Esophagus (tissue), 2 donors: ENCODE measurements at regions not wholly inside any gene's neighbourhood (a gene's known extent, or its start where the extent isn't known, plus 50 kb on each side); places are given as distances from the start of the nearest gene placed in this dataset.
A peak's percentile ranks its signal among the peaks of the same experiment; 100 is the strongest.

Experiments
- H3K27ac ChIP-seq, 2 donors: one replicate each; pipeline ENCODE4 v1.5.1; 2013; ENCODE audit warnings: low read depth in 2 of 2, mild to moderate bottlenecking in 2 of 2, inconsistent platforms in 1 of 2, low read length in 1 of 2, moderate library complexity in 1 of 2
- H3K27me3 ChIP-seq, 2 donors: one replicate each; pipeline ENCODE4 v1.6.1; 2013; ENCODE audit warnings: low read length in 2 of 2, control low read depth in 1 of 2, mild to moderate bottlenecking in 1 of 2; ENCODE audit not compliant: insufficient read depth in 2 of 2, control insufficient read depth in 1 of 2
- H3K36me3 ChIP-seq, 2 donors: one replicate each; pipeline ENCODE4 v1.6.1; 2013; ENCODE audit warnings: low read length in 1 of 2; ENCODE audit not compliant: control insufficient read depth in 2 of 2, insufficient read depth in 2 of 2
- H3K4me1 ChIP-seq, 2 donors: one replicate each; pipeline ENCODE4 v1.6.1; 2013; ENCODE audit warnings: low read length in 1 of 2; ENCODE audit not compliant: control insufficient read depth in 2 of 2, insufficient read depth in 2 of 2
- H3K4me3 ChIP-seq, 2 donors: one replicate each; pipeline ENCODE4 v1.5.1; 2013; ENCODE audit warnings: low read length in 2 of 2, mild to moderate bottlenecking in 2 of 2, low read depth in 1 of 2, moderate library complexity in 1 of 2
- H3K9me3 ChIP-seq, 2 donors: one replicate each; pipeline ENCODE4 v1.6.1; 2013; ENCODE audit warnings: mild to moderate bottlenecking in 2 of 2, low read depth in 1 of 2, low read length in 1 of 2, moderate library complexity in 1 of 2; ENCODE audit not compliant: control insufficient read depth in 2 of 2, insufficient read depth in 1 of 2
- WGBS, 2 donors: extraction: QIAGEN DNeasy Blood & Tissue Kit; methylation state at CpG; one replicate each; pipeline ENCODE4 v1.1.7; 2013; 5-methylcytosine and 5-hydroxymethylcytosine counted together
- donor health status: healthy with polysubstance abuse.
- donor health status: Bipolar disorder and iron deficiency.

DNA sequence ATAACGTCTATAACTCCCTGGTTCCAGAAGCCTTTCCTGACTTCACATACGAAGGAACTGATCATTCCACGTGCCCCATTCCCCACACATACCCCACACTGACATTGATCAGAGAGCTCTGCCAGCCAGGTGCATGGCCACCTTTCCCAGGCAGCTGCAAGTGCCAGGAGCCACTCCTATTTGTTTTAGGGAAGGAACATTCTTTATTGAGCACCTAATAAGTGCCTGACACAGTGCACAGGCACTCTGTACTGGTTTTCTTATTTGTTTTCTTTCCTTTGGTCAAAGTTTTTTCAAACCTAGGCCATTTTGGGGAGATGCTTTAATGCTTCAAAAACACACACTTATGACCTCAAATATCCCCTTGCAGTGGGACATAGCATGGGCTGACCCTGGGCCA lies 50.0 kb downstream of the PITPNM2 start:
- Histone ChIP-seq H3K4me3 (no peak overlapping the region), H3K9me3 (no peaks in the 10 kb centered on the region), H3K4me1 (peaks cover 4 to 8% of the 10 kb centered on the region in 2 donors), H3K27ac (no peak overlapping the region), H3K27me3 (no peaks in the 10 kb centered on the region), H3K36me3 (peaks cover 0 to 2% of the 10 kb centered on the region in 2 donors)
- 87 to 89% methylated on average over 3 of the region's 3 CpGs for WGBS, 2 donors

DNA sequence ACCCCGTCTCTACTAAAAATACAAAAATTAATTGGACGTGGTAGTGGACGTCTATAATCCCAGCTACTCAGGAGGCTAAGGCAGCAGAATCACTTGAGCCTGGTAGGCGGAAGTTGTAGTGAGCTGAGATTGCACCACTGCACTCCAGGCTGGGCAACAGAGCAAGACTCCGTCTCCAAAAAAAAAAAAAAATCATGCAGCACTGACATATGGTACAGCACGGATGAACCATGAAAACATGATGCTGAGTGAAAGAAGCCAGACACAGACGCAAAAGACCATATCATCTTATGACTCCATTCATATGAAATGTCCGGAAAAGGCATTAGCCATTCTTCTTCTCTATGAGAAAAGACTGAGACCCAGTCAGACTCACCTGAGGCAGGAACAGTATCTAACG lies 50.4 kb downstream of the PITPNM2 start:
- Histone ChIP-seq H3K27ac (no peak overlapping the region), H3K9me3 (no peaks in the 10 kb centered on the region), H3K36me3 (peaks cover 0 to 2% of the 10 kb centered on the region in 2 donors), H3K27me3 (no peaks in the 10 kb centered on the region), H3K4me1 (peaks cover 8 to 12% of the 10 kb centered on the region in 2 donors), H3K4me3 (no peak overlapping the region)
- WGBS, 2 donors = 93 to 94% methylated on average over 9 of the region's 9 CpGs

DNA sequence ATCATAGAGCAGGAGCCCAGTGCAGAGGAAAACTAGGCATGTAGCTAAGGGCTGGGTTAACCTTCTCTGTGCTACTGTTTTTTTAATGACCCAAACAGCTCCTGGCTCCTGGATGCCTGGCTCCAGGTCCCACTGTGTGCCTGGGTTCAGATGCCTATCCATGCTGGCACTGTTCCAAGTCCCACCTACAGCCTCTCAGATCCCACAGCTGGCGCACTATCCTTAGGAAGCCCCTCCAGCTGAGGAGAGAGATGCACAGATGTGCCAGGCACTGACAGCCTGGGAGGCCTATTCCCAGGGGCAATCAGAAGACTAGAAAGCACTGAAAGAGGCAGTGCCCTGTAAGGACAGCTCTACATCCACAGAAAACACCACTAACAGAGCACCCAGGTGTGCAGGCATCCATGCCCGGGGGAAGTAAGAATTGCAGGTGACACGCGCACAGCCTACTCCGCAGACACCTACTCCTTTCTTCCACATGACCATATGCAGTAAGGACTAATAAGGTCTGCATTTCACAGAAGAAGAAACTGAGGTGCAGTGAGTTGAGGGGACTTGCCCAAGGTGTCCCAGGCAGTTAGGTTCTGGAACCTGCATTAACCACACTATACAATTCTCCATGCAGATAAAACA lies 51.2 kb downstream of the PITPNM2 start:
- H3K27ac ChIP-seq = no peak overlapping the region
- no peaks in the 10 kb centered on the region for H3K27me3 ChIP-seq
- peaks cover 0 to 2% of the 10 kb centered on the region in 2 donors for H3K36me3 ChIP-seq
- H3K9me3 ChIP-seq = no peaks in the 10 kb centered on the region
- H3K4me3 ChIP-seq = no peak overlapping the region
- WGBS, 2 donors = 93 to 94% methylated on average over 5 of the region's 5 CpGs
- peaks cover 14 to 17% of the 10 kb centered on the region in 2 donors for H3K4me1 ChIP-seq

DNA sequence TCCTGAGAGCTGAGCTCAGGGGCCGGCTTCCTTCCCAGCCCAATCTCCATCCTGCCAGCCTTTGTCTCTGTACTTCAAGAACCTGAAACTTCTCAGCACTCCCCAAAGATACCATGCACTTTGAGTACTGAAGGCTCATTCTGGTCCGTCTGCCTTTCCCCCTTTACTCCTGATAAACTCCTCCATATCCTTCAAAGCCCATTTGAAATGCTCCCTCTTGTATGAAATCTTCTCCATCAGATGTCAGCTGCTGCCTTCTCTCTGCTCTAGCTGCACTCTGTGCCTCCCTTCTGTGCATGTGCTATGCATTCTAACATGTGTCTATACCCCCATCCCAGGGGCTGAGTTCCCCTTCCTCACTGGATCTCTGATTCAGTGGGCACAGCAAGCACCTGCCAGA lies 52.1 kb downstream of the PITPNM2 start:
- Histone ChIP-seq H3K27ac (no peak overlapping the region), H3K4me1 (peaks cover 17 to 19% of the 10 kb centered on the region in 2 donors), H3K27me3 (no peaks in the 10 kb centered on the region), H3K9me3 (no peaks in the 10 kb centered on the region), H3K4me3 (no peak overlapping the region), H3K36me3 (peaks cover 0 to 2% of the 10 kb centered on the region in 2 donors)
- 90 to 91% methylated on average over 2 of the region's 2 CpGs for WGBS, 2 donors

GRCh38 chr12:123097561-123098084 lies 53.3 kb downstream of the PITPNM2 start:
- Histone ChIP-seq H3K4me1 (peaks cover 16 to 17% of the 10 kb centered on the region in 2 donors), H3K36me3 (no peaks in the 10 kb centered on the region), H3K9me3 (no peaks in the 10 kb centered on the region), H3K27ac (peak overlapping the region in 1 of 2 donors; percentile 54), H3K4me3 (no peak overlapping the region), H3K27me3 (no peaks in the 10 kb centered on the region)
- whole genome bisulfite sequencing, 2 donors = 62 to 70% methylated on average over 12 of the region's 12 CpGs

- peaks cover 16 to 17% of the 10 kb centered on the region in 2 donors for H3K4me1 ChIP-seq
- no peaks in the 10 kb centered on the region for H3K36me3 ChIP-seq
- no peaks in the 10 kb centered on the region for H3K9me3 ChIP-seq
- 80 to 85% methylated on average over 5 of the region's 5 CpGs for WGBS, 2 donors
- no peak overlapping the region for H3K4me3 ChIP-seq
- H3K27ac ChIP-seq = peak overlapping the region in 1 of 2 donors; percentile 5
- no peaks in the 10 kb centered on the region for H3K27me3 ChIP-seq
Observed at GRCh38 chr12:123096741-123097140, 54.1 kb downstream of the PITPNM2 start.

DNA sequence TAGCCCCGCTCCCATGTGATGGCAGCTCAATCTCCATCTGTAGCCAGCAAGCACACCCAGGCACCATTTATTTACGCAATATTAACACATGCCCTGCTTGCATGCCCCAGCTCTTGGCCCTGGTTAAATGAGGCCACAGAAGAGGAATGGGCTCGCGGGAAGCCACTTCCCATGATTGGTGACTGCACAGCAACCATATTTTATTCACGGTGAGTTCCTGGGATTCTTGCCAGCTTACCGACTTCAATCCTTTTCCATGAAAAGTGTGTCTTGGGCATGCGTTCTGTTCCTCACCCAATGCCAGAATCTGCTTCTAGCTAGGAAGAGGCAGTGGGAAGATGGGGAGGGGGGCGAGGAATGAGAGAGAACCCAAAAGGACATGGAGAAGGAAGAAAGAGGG lies 54.7 kb downstream of the PITPNM2 start:
- peak overlapping the region in 1 of 2 donors; percentile 34 for H3K27ac ChIP-seq
- 78 to 80% methylated on average over 8 of the region's 8 CpGs for WGBS, 2 donors
- no peaks in the 10 kb centered on the region for H3K27me3 ChIP-seq
- H3K36me3 ChIP-seq = no peaks in the 10 kb centered on the region
- H3K4me1 ChIP-seq = peaks cover 16 to 17% of the 10 kb centered on the region in 2 donors
- no peaks in the 10 kb centered on the region for H3K9me3 ChIP-seq
- no peak overlapping the region for H3K4me3 ChIP-seq

GRCh38 chr12:123095078-123095881 lies 55.6 kb downstream of the PITPNM2 start:
- 69 to 77% methylated on average over 25 of the region's 25 CpGs for WGBS, 2 donors
- H3K4me1 ChIP-seq = peaks cover 16 to 17% of the 10 kb centered on the region in 2 donors

GRCh38 chr12:123094349-123095077 lies 56.4 kb downstream of the PITPNM2 start:
- peaks cover 16 to 17% of the 10 kb centered on the region in 2 donors for H3K4me1 ChIP-seq
- no peaks in the 10 kb centered on the region for H3K27me3 ChIP-seq
- no peaks in the 10 kb centered on the region for H3K9me3 ChIP-seq
- H3K4me3 ChIP-seq = no peak overlapping the region
- H3K36me3 ChIP-seq = no peaks in the 10 kb centered on the region
- WGBS, 2 donors = 49 to 58% methylated on average over 18 of the region's 18 CpGs
- H3K27ac ChIP-seq = peak overlapping the region; percentile 61 to 78

More at GRCh38 chr12:123095078-123095881, 55.6 kb downstream of the PITPNM2 start:
- no peak overlapping the region for H3K4me3 ChIP-seq
- peak overlapping the region; percentile 45 to 78 for H3K27ac ChIP-seq
- H3K9me3 ChIP-seq = no peaks in the 10 kb centered on the region
- H3K36me3 ChIP-seq = no peaks in the 10 kb centered on the region
- no peaks in the 10 kb centered on the region for H3K27me3 ChIP-seq
